ENCODE measurements at regions not wholly inside any gene's neighbourhood (a gene's known extent, or its start where the extent isn't known, plus 50 kb on each side); places are given as distances from the start of the nearest gene placed in this dataset.
"Not testable (repeated sequence)": the region's sequence is repeated elsewhere in the genome, so short reads cannot be mapped to it uniquely, and the experiment has no call there.

DNA sequence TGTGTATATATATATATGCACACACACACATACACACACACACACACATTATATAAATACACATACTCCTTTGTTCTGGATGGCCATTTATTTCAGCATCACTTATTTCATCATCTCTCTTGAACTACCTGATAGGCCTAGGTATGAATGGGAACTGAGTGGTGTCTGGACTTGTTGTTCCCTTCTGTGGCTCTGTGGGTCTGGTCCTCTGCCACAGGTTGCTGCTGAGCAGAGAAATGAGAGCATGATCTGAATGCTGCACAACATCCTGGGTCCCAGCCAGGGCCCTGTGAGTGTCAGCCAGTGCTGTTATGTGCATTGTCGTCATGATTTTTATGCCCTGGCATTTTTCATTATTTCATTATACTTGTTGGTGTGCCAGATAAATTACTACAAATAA lies 116.3 kb downstream of the CDRT15L2 start:
- not testable (repeated sequence) for H3K27ac Mint-ChIP-seq; H3K36me3 Mint-ChIP-seq (ENCODE audit: low read depth); H3K4me3 Mint-ChIP-seq; DNase-seq; H3K4me1 Mint-ChIP-seq; H3K9me3 ChIP-seq (ENCODE audit: control insufficient read depth, low read length, poor library complexity, severe bottlenecking); ATAC-seq
- peaks cover 12% of the 10 kb centered on the region for H3K27me3 Mint-ChIP-seq

DNA sequence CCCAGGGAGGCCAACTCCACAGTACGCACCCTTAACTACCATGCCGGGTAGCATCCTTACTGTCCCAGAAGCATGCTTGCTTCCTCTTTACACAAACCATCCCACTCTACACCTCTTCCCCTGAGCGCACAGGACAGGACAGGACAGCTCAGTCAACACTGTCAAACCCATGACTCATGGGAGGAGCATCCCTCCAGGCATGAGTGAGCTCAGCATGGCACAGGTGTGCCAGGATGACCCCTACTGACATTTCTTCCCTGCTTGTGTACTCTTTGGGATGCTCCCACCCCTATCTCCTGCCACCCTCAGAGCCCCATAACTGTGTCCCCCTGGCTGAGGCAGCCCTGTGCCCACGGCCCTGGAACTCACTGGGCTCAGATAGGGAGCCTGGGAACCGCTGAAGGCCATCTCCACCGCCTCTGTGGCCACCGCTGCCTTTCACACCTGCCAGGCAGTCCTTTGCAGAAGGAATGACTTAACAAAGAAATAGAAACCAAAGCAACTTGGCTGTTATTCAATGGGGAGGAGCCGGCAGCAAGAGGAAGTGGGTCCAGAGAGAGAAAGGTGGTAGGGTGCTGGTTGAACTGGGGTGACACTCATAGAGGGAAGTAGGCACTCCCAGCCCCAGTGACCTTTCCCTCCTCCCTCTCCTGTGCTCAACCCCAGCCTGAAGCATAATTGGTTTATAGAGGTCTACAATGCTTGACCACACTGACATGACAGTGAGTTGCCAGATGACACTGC lies 119.1 kb downstream of the CDRT15L2 start:
- not testable (repeated sequence) for H3K9me3 ChIP-seq (ENCODE audit: control insufficient read depth, low read length, poor library complexity, severe bottlenecking); H3K4me1 Mint-ChIP-seq; DNase-seq; H3K36me3 Mint-ChIP-seq (ENCODE audit: low read depth)
- ATAC-seq: peak; percentile 66
- Mint-ChIP-seq H3K27me3 (peaks cover 12% of the 10 kb centered on the region), H3K27ac (peak overlapping the region; percentile 32), H3K4me3 (peak overlapping the region; percentile 39)

GRCh38 chr17:20700528-20700927 lies 121.0 kb downstream of the CDRT15L2 start:
- DNase-seq; H3K4me1 Mint-ChIP-seq; H3K36me3 Mint-ChIP-seq (ENCODE audit: low read depth); H3K27me3 Mint-ChIP-seq; H3K27ac Mint-ChIP-seq; H3K4me3 Mint-ChIP-seq; ATAC-seq; H3K9me3 ChIP-seq (ENCODE audit: control insufficient read depth, low read length, poor library complexity, severe bottlenecking): not testable (repeated sequence)

- not testable (repeated sequence) for H3K36me3 Mint-ChIP-seq (ENCODE audit: low read depth); H3K4me1 Mint-ChIP-seq; DNase-seq; H3K27me3 Mint-ChIP-seq; ATAC-seq; H3K9me3 ChIP-seq (ENCODE audit: control insufficient read depth, low read length, poor library complexity, severe bottlenecking); H3K27ac Mint-ChIP-seq; H3K4me3 Mint-ChIP-seq
Observed at GRCh38 chr17:20701366-20701765, 121.8 kb downstream of the CDRT15L2 start.

GRCh38 chr17:20702692-20703091 lies 123.2 kb downstream of the CDRT15L2 start:
- DNase-seq (no peak), ATAC-seq (no peak)
- Mint-ChIP-seq H3K4me3 (no peak overlapping the region), H3K27ac (no peak overlapping the region), H3K27me3 (peaks cover 5% of the 10 kb centered on the region), H3K36me3 (ENCODE audit: low read depth) (no peaks in the 10 kb centered on the region), H3K4me1 (no peaks in the 10 kb centered on the region)
- no peaks in the 10 kb centered on the region for H3K9me3 ChIP-seq (ENCODE audit: control insufficient read depth, low read length, poor library complexity, severe bottlenecking)

DNA sequence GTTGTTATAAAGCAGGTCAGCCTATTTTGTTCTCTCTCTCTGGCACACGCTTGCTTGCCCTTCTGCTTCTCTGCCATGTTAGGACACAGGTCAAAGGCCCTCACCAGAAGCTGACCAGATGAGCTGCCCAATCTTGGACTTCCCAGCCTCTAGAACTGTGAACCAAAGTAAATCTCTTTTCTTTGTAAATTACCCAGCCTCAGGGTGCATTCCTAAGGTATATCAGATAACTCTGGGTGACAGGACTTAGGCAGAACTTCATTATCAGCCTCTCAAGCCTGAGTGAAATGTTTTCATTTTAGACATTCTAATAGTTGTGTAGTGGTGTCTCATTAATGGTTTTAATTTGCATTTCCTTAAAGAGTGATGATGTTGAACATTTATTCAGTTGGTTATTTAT lies 124.3 kb downstream of the CDRT15L2 start:
- Mint-ChIP-seq H3K27me3 (peaks cover 5% of the 10 kb centered on the region), H3K4me1 (no peaks in the 10 kb centered on the region)

GRCh38 chr17:20705186-20705585 lies 125.7 kb downstream of the CDRT15L2 start:
- not testable (repeated sequence) for H3K9me3 ChIP-seq (ENCODE audit: control insufficient read depth, low read length, poor library complexity, severe bottlenecking); ATAC-seq; H3K27me3 Mint-ChIP-seq; H3K4me1 Mint-ChIP-seq; H3K27ac Mint-ChIP-seq; H3K36me3 Mint-ChIP-seq (ENCODE audit: low read depth); DNase-seq; H3K4me3 Mint-ChIP-seq

More for the DNA sequence above, 124.3 kb downstream of the CDRT15L2 start:
- Mint-ChIP-seq H3K27ac (no peak overlapping the region), H3K36me3 (ENCODE audit: low read depth) (no peaks in the 10 kb centered on the region), H3K4me3 (no peak overlapping the region)
- DNase-seq (no peak), ATAC-seq (no peak)
- H3K9me3 ChIP-seq (ENCODE audit: control insufficient read depth, low read length, poor library complexity, severe bottlenecking): no peaks in the 10 kb centered on the region

GRCh38 chr17:20706751-20707373 lies 127.3 kb downstream of the CDRT15L2 start:
- Mint-ChIP-seq H3K27ac (peak overlapping the region; percentile 9), H3K27me3 (peaks cover 5% of the 10 kb centered on the region), H3K4me1 (no peaks in the 10 kb centered on the region), H3K4me3 (no peak overlapping the region), H3K36me3 (ENCODE audit: low read depth) (no peaks in the 10 kb centered on the region)
- ATAC-seq (no peak), DNase-seq (no peak)
- H3K9me3 ChIP-seq (ENCODE audit: control insufficient read depth, low read length, poor library complexity, severe bottlenecking): no peaks in the 10 kb centered on the region

- DNase-seq; H3K4me3 Mint-ChIP-seq; H3K27ac Mint-ChIP-seq; H3K36me3 Mint-ChIP-seq (ENCODE audit: low read depth); ATAC-seq; H3K27me3 Mint-ChIP-seq; H3K9me3 ChIP-seq (ENCODE audit: control insufficient read depth, low read length, poor library complexity, severe bottlenecking); H3K4me1 Mint-ChIP-seq: not testable (repeated sequence)
Observed at GRCh38 chr17:20708821-20709220, 129.3 kb downstream of the CDRT15L2 start.

GRCh38 chr17:20716481-20716880 lies 137.0 kb downstream of the CDRT15L2 start:
- DNase-seq; H3K9me3 ChIP-seq (ENCODE audit: control insufficient read depth, low read length, poor library complexity, severe bottlenecking); H3K27me3 Mint-ChIP-seq; H3K4me1 Mint-ChIP-seq; H3K36me3 Mint-ChIP-seq (ENCODE audit: low read depth); H3K27ac Mint-ChIP-seq; ATAC-seq; H3K4me3 Mint-ChIP-seq: not testable (repeated sequence)

GRCh38 chr17:20721171-20721570 lies 141.6 kb downstream of the CDRT15L2 start:
- H3K27me3 Mint-ChIP-seq: peaks cover 8% of the 10 kb centered on the region
- DNase-seq (no peak), ATAC-seq (no peak)
- H3K9me3 ChIP-seq (ENCODE audit: control insufficient read depth, low read length, poor library complexity, severe bottlenecking): no peaks in the 10 kb centered on the region
- H3K4me1 Mint-ChIP-seq: no peaks in the 10 kb centered on the region
- H3K36me3 Mint-ChIP-seq (ENCODE audit: low read depth): no peaks in the 10 kb centered on the region
- H3K4me3 Mint-ChIP-seq: no peak overlapping the region
- H3K27ac Mint-ChIP-seq: no peak overlapping the region

DNA sequence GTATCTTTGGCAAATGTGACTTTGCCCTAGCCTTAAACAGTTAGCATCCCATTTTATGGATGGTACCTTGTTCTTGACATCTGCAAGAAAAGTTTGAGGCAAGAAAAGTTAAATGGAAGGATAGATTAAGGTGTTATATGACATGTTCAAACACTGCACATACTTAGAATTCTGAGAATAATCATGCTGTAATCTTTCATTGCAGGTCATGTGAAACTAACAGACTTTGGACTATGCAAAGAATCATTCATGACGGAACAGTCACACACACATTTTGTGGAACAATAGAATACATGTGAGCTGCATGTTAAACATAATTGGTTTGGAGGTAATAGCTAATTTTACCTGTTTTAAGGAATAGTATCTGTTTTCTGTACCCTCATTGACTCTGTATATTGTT lies 144.9 kb downstream of the CDRT15L2 start:
- not testable (repeated sequence) for ATAC-seq; H3K9me3 ChIP-seq (ENCODE audit: control insufficient read depth, low read length, poor library complexity, severe bottlenecking); H3K27ac Mint-ChIP-seq; H3K4me1 Mint-ChIP-seq; H3K4me3 Mint-ChIP-seq; DNase-seq; H3K36me3 Mint-ChIP-seq (ENCODE audit: low read depth)
- peaks cover 28% of the 10 kb centered on the region for H3K27me3 Mint-ChIP-seq

- H3K27ac Mint-ChIP-seq; H3K4me3 Mint-ChIP-seq; DNase-seq; ATAC-seq; H3K4me1 Mint-ChIP-seq; H3K9me3 ChIP-seq (ENCODE audit: control insufficient read depth, low read length, poor library complexity, severe bottlenecking); H3K36me3 Mint-ChIP-seq (ENCODE audit: low read depth): not testable (repeated sequence)
- H3K27me3 Mint-ChIP-seq: peaks cover 35% of the 10 kb centered on the region
Observed at GRCh38 chr17:20727201-20727600, 147.7 kb downstream of the CDRT15L2 start.

DNA sequence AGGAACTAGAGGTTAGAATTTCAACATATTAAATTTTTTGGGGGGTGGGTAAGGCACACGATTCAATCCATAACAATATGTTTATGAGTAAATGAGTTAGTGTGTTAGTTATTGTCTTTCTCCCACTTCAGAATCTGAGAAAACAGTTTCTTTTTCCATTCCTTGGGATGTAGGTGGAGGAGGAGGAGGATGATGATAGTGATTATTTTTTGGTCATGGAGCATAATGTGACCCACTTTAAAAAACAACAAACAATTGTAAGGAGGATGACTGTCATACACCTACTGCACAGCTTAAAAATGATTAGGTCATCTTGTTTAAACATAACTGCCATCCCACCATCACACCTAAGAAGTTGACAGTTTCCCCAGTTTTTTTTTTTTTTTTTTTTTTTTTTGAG lies 148.7 kb downstream of the CDRT15L2 start:
- H3K4me3 Mint-ChIP-seq: no peak overlapping the region
- no peak overlapping the region for H3K27ac Mint-ChIP-seq
- DNase-seq (no peak), ATAC-seq (no peak)
- H3K9me3 ChIP-seq (ENCODE audit: control insufficient read depth, low read length, poor library complexity, severe bottlenecking): no peaks in the 10 kb centered on the region
- H3K27me3 Mint-ChIP-seq: peaks cover 35% of the 10 kb centered on the region
- peaks cover 3% of the 10 kb centered on the region for H3K36me3 Mint-ChIP-seq (ENCODE audit: low read depth)
- peaks cover 2% of the 10 kb centered on the region for H3K4me1 Mint-ChIP-seq

Measured in T-helper 17 cell (primary cell).